ENCODE measurements at regions not wholly inside any gene's neighbourhood (a gene's known extent, or its start where the extent isn't known, plus 50 kb on each side); places are given as distances from the start of the nearest gene placed in this dataset.

DNA sequence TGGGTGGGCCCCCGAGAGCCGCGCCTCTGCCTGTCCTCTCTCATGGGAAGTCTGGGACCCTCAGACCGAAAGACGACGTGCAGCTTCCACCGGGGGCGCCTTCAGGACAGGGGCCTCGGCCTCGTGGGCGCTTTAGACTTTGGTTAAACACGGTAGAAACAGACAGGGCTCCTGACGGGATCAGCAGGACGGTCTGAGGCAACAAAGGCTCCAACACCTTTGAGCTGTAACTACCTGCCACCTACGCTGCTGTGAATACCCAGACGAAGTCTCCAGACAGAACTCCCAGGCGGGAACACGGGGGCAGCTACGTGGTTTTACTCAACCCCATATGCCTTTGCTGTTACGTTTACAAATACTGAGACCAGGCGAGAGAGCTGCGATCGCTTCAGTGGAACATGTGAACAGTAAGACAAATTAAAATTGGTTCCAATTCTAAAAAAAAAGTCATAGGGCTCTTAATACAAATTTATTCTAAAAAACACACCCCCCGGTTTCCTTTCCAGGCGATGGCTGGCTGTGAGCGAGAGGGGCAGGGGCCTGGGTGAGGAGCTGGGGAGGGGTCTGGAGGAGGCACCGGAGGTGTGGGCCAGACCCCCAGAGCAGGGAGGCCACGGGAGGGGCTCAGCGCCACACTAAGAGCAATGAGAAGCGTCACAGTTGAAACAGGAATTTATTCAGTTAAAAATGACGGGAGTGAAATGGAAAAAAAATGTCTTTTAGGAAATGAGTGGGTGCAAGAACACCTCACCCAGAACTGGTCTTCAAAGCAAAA is 453.2 kb downstream of the QKI start:
- DNase-seq (no peak), ATAC-seq (no peak)
- Histone ChIP-seq H3K4me1 (no peaks in the 10 kb centered on the region), H3K27ac (no peak overlapping the region), H3K9me3 (no peaks in the 10 kb centered on the region), H3K4me3 (no peak overlapping the region), H3K27me3 (no peaks in the 10 kb centered on the region), H3K36me3 (no peaks in the 10 kb centered on the region)
- 67% methylated on average over 21 of the region's 31 CpGs for WGBS (ENCODE audit: insufficient coverage, low coverage, low lambda C conversion rate, missing lambda C conversion rate)
- no peak for TF ChIP-seq POLR2A (IDR thresholded peaks at IDR 0.05)
- TF ChIP-seq, protein P1, sequence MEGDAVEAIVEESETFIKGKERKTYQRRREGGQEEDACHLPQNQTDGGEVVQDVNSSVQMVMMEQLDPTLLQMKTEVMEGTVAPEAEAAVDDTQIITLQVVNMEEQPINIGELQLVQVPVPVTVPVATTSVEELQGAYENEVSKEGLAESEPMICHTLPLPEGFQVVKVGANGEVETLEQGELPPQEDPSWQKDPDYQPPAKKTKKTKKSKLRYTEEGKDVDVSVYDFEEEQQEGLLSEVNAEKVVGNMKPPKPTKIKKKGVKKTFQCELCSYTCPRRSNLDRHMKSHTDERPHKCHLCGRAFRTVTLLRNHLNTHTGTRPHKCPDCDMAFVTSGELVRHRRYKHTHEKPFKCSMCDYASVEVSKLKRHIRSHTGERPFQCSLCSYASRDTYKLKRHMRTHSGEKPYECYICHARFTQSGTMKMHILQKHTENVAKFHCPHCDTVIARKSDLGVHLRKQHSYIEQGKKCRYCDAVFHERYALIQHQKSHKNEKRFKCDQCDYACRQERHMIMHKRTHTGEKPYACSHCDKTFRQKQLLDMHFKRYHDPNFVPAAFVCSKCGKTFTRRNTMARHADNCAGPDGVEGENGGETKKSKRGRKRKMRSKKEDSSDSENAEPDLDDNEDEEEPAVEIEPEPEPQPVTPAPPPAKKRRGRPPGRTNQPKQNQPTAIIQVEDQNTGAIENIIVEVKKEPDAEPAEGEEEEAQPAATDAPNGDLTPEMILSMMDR (IDR thresholded peaks at IDR 0.05) = no peak
- intact Hi-C loops (cut with DNase I) = no loop called here

DNA sequence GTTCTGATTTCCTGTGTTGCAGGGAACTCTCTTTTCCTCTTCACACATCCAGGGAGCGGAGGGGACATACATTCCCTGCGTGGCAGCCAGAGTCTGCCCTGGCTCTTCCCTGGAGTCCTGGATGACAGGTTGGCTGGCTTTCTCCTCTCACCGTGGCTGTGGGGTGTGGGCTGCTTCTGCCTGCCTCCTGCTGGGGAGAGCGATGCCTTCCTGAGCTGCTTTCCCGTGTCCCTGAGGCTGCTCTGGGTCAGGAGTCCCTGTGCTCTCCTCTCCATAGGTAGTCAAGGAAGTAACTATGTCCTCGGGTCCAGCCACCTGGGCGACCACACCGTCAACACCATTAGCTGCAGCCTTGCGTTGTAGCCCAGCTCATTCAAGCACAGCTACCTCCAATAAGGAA is 451.7 kb downstream of the QKI start:
- ATAC-seq (no peak), DNase-seq (no peak)
- TF ChIP-seq POLR2A (IDR thresholded peaks at IDR 0.05) = no peak
- TF ChIP-seq, protein P1 (IDR thresholded peaks at IDR 0.05) = no peak
- WGBS (ENCODE audit: insufficient coverage, low coverage, low lambda C conversion rate, missing lambda C conversion rate) = 71% methylated on average over 4 of the region's 9 CpGs
- Histone ChIP-seq H3K4me3 (no peak overlapping the region), H3K36me3 (no peaks in the 10 kb centered on the region), H3K9me3 (no peaks in the 10 kb centered on the region), H3K27me3 (no peaks in the 10 kb centered on the region), H3K4me1 (no peaks in the 10 kb centered on the region), H3K27ac (no peak overlapping the region)
- intact Hi-C loops (cut with DNase I) = no loop called here

DNA sequence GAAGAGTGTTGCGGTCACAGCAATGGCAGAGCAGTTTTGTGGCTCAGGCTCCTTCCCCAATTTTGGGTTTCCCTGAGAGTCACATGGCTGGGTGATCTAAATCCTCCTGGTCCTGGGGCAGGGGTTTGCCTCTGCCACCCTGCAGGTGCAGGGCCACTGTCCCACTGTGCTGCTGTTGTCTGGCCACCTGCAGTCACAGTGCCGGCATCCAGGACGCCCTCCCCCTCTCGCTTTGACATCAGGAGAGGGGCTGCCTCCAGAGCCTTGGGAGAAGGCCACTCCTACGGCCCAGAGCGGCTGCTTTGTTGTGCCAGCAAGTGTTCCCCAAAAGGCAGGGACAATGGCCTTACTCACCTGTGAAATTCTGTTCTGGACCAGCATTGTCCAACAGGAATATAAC is 449.0 kb downstream of the QKI start:
- no peak overlapping the region for H3K27ac ChIP-seq
- DNase-seq (no peak), ATAC-seq (no peak)
- 89% methylated on average over 1 of the region's 6 CpGs for WGBS (ENCODE audit: insufficient coverage, low coverage, low lambda C conversion rate, missing lambda C conversion rate)
- H3K4me3 ChIP-seq = no peak overlapping the region
- H3K4me1 ChIP-seq = no peaks in the 10 kb centered on the region
- no peaks in the 10 kb centered on the region for H3K9me3 ChIP-seq
- TF ChIP-seq, protein P1 (IDR thresholded peaks at IDR 0.05) = no peak
- TF ChIP-seq POLR2A (IDR thresholded peaks at IDR 0.05) = no peak
- H3K36me3 ChIP-seq = no peaks in the 10 kb centered on the region
- intact Hi-C loops (cut with DNase I) = no loop called here
- no peaks in the 10 kb centered on the region for H3K27me3 ChIP-seq

DNA sequence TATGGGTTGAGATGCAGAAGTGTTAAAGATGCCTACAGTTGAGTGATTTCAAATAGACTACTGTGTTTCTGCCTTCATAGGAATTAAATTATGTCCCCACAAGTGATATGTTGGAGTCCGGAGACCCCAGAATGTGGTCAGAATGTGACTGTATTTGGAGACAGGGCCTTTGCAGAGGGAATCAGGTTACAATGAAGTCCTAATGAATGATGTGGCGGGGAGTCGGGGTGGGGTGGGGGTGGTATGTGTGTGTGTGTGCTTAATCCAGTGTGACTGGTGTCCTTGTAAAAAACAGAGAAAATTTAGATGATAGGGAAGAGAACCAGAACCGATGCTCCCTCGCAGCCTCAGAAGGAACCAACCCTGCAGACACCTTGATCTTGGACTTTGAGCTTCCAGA is 448.2 kb downstream of the QKI start:
- intact Hi-C loops (cut with DNase I) = no loop called here
- Histone ChIP-seq H3K27me3 (no peaks in the 10 kb centered on the region), H3K27ac (no peak overlapping the region), H3K4me3 (no peak overlapping the region), H3K9me3 (no peaks in the 10 kb centered on the region), H3K4me1 (no peaks in the 10 kb centered on the region), H3K36me3 (no peaks in the 10 kb centered on the region)
- DNase-seq (no peak), ATAC-seq (no peak)
- TF ChIP-seq, protein P1 (IDR thresholded peaks at IDR 0.05) = no peak
- TF ChIP-seq POLR2A (IDR thresholded peaks at IDR 0.05) = no peak
- 78% methylated on average over 5 of the region's 5 CpGs for WGBS (ENCODE audit: insufficient coverage, low coverage, low lambda C conversion rate, missing lambda C conversion rate)
